Activated naive CD4-positive, alpha-beta T cell treated with anti-CD3 and anti-CD28 coated beads, Interleukin-2, amount 50 U/mL, for 24 hours (primary cell): ENCODE measurements at regions not wholly inside any gene's neighbourhood (a gene's known extent, or its start where the extent isn't known, plus 50 kb on each side); places are given as distances from the start of the nearest gene placed in this dataset.
"Not testable (repeated sequence)": the region's sequence is repeated elsewhere in the genome, so short reads cannot be mapped to it uniquely, and the experiment has no call there.

Experiments
- H3K27ac Mint-ChIP-seq: one replicate; pipeline ENCODE4 v1.8.0; 2021; ENCODE audit warnings: mild to moderate bottlenecking, mixed read lengths
- H3K27me3 Mint-ChIP-seq: one replicate; pipeline ENCODE4 v1.8.0; 2021; ENCODE audit warnings: mixed read lengths
- H3K36me3 Mint-ChIP-seq: one replicate; pipeline ENCODE4 v1.8.0; 2021; ENCODE audit warnings: mixed read lengths
- H3K4me1 Mint-ChIP-seq: one replicate; pipeline ENCODE4 v1.8.0; 2021; ENCODE audit warnings: mixed read lengths
- H3K4me3 Mint-ChIP-seq: one replicate; pipeline ENCODE4 v1.8.0; 2021; ENCODE audit warnings: mild to moderate bottlenecking, mixed read lengths
- H3K9me3 Mint-ChIP-seq: one replicate; pipeline ENCODE4 v1.8.0; 2021; ENCODE audit warnings: mixed read lengths

DNA sequence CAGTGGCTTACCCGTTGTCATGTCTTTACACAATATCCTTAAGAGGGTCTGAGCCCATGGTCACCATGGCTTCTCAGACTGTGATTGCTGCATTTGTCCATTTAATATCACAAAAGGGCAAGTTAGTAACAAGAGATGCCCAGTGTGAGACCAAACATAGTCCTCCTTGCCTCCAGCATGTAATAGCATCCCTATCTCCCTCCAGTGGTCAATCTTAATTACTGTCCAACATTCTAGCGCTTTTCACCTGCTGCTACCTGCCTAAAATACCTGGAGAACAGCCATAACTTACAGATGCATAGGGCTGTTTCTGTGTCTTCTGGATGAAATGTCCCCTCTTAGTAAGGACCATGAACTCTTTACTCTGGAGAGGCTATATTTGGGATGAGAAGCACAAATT, 267.2 kb upstream of the DAB2 start:
- no peak overlapping the region for H3K27ac Mint-ChIP-seq
- peaks cover 8% of the 10 kb centered on the region for H3K27me3 Mint-ChIP-seq
- H3K4me1 Mint-ChIP-seq: no peaks in the 10 kb centered on the region
- no peaks in the 10 kb centered on the region for H3K9me3 Mint-ChIP-seq
- H3K36me3 Mint-ChIP-seq: no peaks in the 10 kb centered on the region
- H3K4me3 Mint-ChIP-seq: no peak overlapping the region

DNA sequence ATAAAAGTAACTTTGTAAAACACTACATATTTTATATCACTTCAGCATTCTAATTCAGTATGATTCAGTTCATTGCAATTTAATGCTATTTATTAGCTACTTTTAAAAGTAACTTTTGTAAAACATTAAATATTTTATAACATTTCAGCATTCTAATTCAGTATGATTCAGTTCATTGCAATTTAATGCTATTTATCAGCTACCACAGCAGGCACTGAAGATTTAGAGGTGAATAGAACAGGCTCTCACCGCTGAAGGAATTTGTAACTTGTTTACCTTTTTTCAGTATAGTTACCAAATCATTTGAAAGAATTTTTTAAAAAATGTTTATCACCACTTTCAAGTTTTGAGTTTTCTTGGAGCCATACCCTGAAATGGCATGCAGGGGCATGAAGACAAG, 266.4 kb upstream of the DAB2 start:
- Mint-ChIP-seq H3K36me3 (no peaks in the 10 kb centered on the region), H3K9me3 (no peaks in the 10 kb centered on the region), H3K27ac (no peak overlapping the region), H3K4me3 (no peak overlapping the region), H3K27me3 (peaks cover 8% of the 10 kb centered on the region), H3K4me1 (no peaks in the 10 kb centered on the region)

- no peak overlapping the region for H3K27ac Mint-ChIP-seq
- peaks cover 10% of the 10 kb centered on the region for H3K27me3 Mint-ChIP-seq
- H3K4me1 Mint-ChIP-seq: no peaks in the 10 kb centered on the region
- no peaks in the 10 kb centered on the region for H3K36me3 Mint-ChIP-seq
- H3K9me3 Mint-ChIP-seq: no peaks in the 10 kb centered on the region
- H3K4me3 Mint-ChIP-seq: no peak overlapping the region
Measured at GRCh38 chr5:39689919-39690318, 265.1 kb upstream of the DAB2 start.

- not testable (repeated sequence) for H3K4me1 Mint-ChIP-seq, H3K4me3 Mint-ChIP-seq, H3K9me3 Mint-ChIP-seq, H3K36me3 Mint-ChIP-seq, H3K27ac Mint-ChIP-seq, H3K27me3 Mint-ChIP-seq
Measured at GRCh38 chr5:39687924-39688323, 263.1 kb upstream of the DAB2 start.

DNA sequence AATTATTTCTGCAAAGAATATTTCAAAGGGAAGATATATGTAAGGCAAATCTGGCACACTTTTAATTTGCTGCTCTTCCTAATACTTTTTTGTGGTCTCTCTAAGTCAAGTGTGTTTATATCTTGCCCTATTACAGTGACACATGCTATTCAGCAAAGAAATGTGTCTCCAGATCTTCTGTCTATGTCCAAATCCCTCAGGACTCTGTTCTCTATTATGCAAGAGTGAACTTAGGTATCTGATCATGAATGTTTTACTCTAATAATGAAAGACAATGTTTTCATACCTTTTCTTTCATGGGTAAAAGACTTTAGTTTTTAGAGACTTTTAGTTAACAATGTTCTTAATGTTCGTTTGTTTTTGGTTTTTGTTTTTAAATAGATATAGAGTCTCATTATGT, 255.4 kb upstream of the DAB2 start:
- Mint-ChIP-seq H3K4me3 (no peak overlapping the region), H3K36me3 (no peaks in the 10 kb centered on the region), H3K27ac (no peak overlapping the region), H3K4me1 (no peaks in the 10 kb centered on the region), H3K27me3 (peaks cover 5% of the 10 kb centered on the region), H3K9me3 (peaks cover 5% of the 10 kb centered on the region)

DNA sequence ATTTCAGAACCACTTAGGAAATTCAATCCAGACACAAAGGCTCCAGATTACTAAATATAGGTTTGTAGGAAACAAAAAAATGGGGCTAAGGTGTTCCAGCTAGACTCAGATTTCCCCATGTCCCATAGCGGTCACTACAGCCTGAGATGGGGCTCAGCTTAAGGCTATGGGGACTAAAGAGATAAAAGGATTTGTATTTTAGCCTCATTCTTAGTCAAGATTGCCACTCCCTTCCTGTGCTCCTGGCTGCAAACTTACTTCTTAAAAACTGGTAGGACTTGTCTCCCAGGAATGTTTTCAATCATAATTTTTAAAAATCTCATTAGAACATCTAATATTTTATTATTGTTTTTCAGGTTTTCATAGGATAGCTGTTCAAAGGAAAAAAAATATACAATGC, 253.8 kb upstream of the DAB2 start:
- peaks cover 5% of the 10 kb centered on the region for H3K9me3 Mint-ChIP-seq
- H3K4me3 Mint-ChIP-seq: no peak overlapping the region
- peaks cover 7% of the 10 kb centered on the region for H3K27me3 Mint-ChIP-seq
- no peaks in the 10 kb centered on the region for H3K4me1 Mint-ChIP-seq
- H3K36me3 Mint-ChIP-seq: no peaks in the 10 kb centered on the region
- H3K27ac Mint-ChIP-seq: no peak overlapping the region

GRCh38 chr5:39675676-39676075, 250.9 kb upstream of the DAB2 start:
- Mint-ChIP-seq H3K36me3 (no peaks in the 10 kb centered on the region), H3K27me3 (peaks cover 5% of the 10 kb centered on the region), H3K4me1 (no peaks in the 10 kb centered on the region), H3K27ac (no peak overlapping the region), H3K4me3 (no peak overlapping the region), H3K9me3 (no peaks in the 10 kb centered on the region)

- Mint-ChIP-seq H3K27me3 (peaks cover 7% of the 10 kb centered on the region), H3K4me3 (no peak overlapping the region), H3K4me1 (no peaks in the 10 kb centered on the region), H3K9me3 (no peaks in the 10 kb centered on the region), H3K36me3 (no peaks in the 10 kb centered on the region), H3K27ac (no peak overlapping the region)
Measured at GRCh38 chr5:39674209-39675082, 249.7 kb upstream of the DAB2 start.

GRCh38 chr5:39671561-39671961, 246.8 kb upstream of the DAB2 start:
- Mint-ChIP-seq H3K36me3 (no peaks in the 10 kb centered on the region), H3K4me3 (no peak overlapping the region), H3K9me3 (no peaks in the 10 kb centered on the region), H3K4me1 (no peaks in the 10 kb centered on the region), H3K27ac (no peak overlapping the region), H3K27me3 (peaks cover 6% of the 10 kb centered on the region)

DNA sequence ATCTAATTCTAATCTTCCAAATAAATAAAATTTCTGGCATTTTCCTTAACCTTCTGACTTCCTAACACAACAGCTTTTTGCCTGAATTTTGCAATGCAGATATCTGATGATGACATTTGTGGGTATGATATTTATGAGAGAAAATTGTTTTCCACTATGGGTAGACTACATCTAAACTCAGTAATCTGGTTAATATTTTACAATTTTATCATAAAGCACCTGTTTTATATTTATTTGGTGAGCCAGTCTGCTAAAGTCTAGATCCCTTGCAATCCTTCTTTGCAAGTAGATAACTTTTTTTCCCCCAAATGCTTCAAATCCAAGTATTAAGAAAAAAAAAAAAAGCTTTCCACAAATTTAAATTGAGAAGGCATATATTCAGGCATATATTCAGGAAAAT, 246.2 kb upstream of the DAB2 start:
- peaks cover 6% of the 10 kb centered on the region for H3K27me3 Mint-ChIP-seq
- H3K36me3 Mint-ChIP-seq: no peaks in the 10 kb centered on the region
- no peaks in the 10 kb centered on the region for H3K9me3 Mint-ChIP-seq
- no peak overlapping the region for H3K4me3 Mint-ChIP-seq
- H3K27ac Mint-ChIP-seq: no peak overlapping the region
- H3K4me1 Mint-ChIP-seq: no peaks in the 10 kb centered on the region

DNA sequence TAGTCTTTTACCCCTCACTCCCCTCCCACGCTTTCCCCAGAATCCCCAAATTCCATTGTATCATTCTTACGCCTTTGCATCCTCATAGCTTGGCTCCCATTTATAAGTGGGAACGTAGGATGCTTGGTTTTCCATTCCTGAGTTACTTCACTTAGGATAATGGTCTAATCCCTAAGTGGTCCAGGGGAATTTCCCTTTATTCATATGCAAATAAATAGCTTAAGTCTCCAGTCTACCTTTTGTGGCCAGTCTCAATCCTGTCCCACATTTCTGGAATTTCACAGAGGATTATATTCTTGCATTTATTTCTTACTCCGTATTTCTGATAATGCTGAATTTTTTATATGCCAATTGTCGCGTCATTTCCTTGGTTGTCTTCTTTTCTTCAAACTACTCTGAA, 245.6 kb upstream of the DAB2 start:
- no peaks in the 10 kb centered on the region for H3K9me3 Mint-ChIP-seq
- peaks cover 6% of the 10 kb centered on the region for H3K27me3 Mint-ChIP-seq
- H3K4me1 Mint-ChIP-seq: no peaks in the 10 kb centered on the region
- H3K4me3 Mint-ChIP-seq: no peak overlapping the region
- H3K27ac Mint-ChIP-seq: no peak overlapping the region
- H3K36me3 Mint-ChIP-seq: no peaks in the 10 kb centered on the region

GRCh38 chr5:39668980-39669379, 244.2 kb upstream of the DAB2 start:
- Mint-ChIP-seq H3K36me3 (no peaks in the 10 kb centered on the region), H3K27ac (no peak overlapping the region), H3K9me3 (no peaks in the 10 kb centered on the region), H3K4me1 (no peaks in the 10 kb centered on the region), H3K4me3 (no peak overlapping the region), H3K27me3 (peaks cover 3% of the 10 kb centered on the region)

- no peaks in the 10 kb centered on the region for H3K9me3 Mint-ChIP-seq
- no peaks in the 10 kb centered on the region for H3K36me3 Mint-ChIP-seq
- no peak overlapping the region for H3K27ac Mint-ChIP-seq
- H3K4me1 Mint-ChIP-seq: peaks cover 5% of the 10 kb centered on the region
- no peaks in the 10 kb centered on the region for H3K27me3 Mint-ChIP-seq
- no peak overlapping the region for H3K4me3 Mint-ChIP-seq
Measured at GRCh38 chr5:39665328-39665727, 240.5 kb upstream of the DAB2 start.

- Mint-ChIP-seq H3K36me3 (no peaks in the 10 kb centered on the region), H3K9me3 (no peaks in the 10 kb centered on the region), H3K4me1 (peaks cover 25% of the 10 kb centered on the region)
Measured at GRCh38 chr5:39662945-39663344, 238.2 kb upstream of the DAB2 start.

DNA sequence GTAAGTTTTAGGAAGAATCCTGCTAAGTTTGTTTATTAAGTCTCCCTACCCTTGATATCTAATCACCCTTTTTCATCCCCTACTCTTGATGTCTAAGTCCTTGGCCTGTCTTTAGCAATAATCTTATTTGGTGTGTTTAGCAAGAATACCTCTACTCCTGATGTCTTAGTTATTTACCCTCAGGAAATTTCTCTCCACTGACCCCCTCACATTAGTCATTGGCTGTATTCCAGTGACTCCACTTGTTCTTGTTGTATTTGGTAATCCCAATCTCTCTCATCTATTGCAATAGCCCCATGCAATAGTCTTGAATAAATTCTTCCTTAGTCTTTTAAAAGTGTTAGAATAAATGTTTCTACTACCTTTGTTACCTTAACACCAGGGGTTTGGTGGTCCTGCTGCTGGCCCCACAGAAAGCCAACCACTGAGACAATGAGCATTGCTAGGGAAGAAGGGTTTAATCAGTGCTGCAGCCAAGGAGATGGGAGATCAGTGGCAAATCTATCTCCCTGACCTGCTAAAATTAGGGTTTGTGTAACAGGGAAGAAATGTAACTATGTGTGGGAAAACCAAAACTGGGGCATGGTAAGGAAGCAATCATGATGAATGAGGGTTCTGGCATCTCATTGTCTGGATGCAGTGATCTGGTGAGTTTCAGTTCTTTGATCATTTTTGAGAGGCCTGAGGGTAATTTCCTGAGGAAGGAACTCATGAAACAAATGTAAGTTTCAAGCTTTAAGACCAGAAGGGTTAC, 236.4 kb upstream of the DAB2 start:
- Mint-ChIP-seq H3K27ac (no peak overlapping the region), H3K9me3 (no peaks in the 10 kb centered on the region), H3K27me3 (no peaks in the 10 kb centered on the region), H3K4me3 (no peak overlapping the region), H3K36me3 (no peaks in the 10 kb centered on the region), H3K4me1 (peaks cover 39% of the 10 kb centered on the region)

More at GRCh38 chr5:39662945-39663344, 238.2 kb upstream of the DAB2 start:
- Mint-ChIP-seq H3K4me3 (no peak overlapping the region), H3K27ac (no peak overlapping the region), H3K27me3 (no peaks in the 10 kb centered on the region)

GRCh38 chr5:39660020-39660419, 235.2 kb upstream of the DAB2 start:
- Mint-ChIP-seq H3K36me3 (no peaks in the 10 kb centered on the region), H3K27ac (no peak overlapping the region), H3K9me3 (no peaks in the 10 kb centered on the region), H3K4me3 (no peak overlapping the region), H3K27me3 (no peaks in the 10 kb centered on the region), H3K4me1 (peaks cover 39% of the 10 kb centered on the region)
